Endothelial cell of umbilical vein (primary cell): ENCODE measurements at regions not wholly inside any gene's neighbourhood (a gene's known extent, or its start where the extent isn't known, plus 50 kb on each side); places are given as distances from the start of the nearest gene placed in this dataset.

Experiments used
- BruUV-seq: library from RNA; stranded (reverse); fragments of 400-500 nt; replicated peaks from 2 replicates; lab custom pipeline; 2021; lab: Mats Ljungman, UMichigan
- CTCF ChIA-PET: fragments of 300-600, 350-600 bp; sonication (Branson Sonifier 250); formaldehyde crosslinking; loops from one replicate; lab custom pipeline; 2021; ENCODE audit warnings: antibody characterized with exemption, inconsistent platforms; lab: Charles Lee
- POLR2A ChIA-PET: fragments of 300-600, 350-600 bp; sonication (Branson Sonifier 250); formaldehyde crosslinking; loops from one replicate; lab custom pipeline; 2021; ENCODE audit warnings: antibody characterized with exemption, inconsistent platforms; lab: Charles Lee
- DNase-seq: peaks from one replicate; pipeline ENCODE4 v3.0.0-alpha.2; 2011; ENCODE audit warnings: low read depth, low spot score
- FAIRE-seq: peaks from 2 replicates; lab custom pipeline; 2011; peaks lifted over from hg19 to GRCh38; lab: Jason Lieb, UNC
- H2AFZ ChIP-seq: 2 replicates; pipeline ENCODE4 v1.6.0; 2012; ENCODE audit warnings: low read depth, low read length, control low read depth, inconsistent platforms
- H3K27ac ChIP-seq: 2 replicates; pipeline ENCODE4 v1.5.1; 2011; ENCODE audit warnings: low read depth, mild to moderate bottlenecking, control low read depth, low read length, moderate library complexity; ENCODE audit not compliant: insufficient read depth
- H3K27me3 ChIP-seq, 2 experiments: 2 replicates each; pipeline versions ENCODE4 v1.6.0 to v1.6.1; 2011; ENCODE audit warnings: low read length in 2 of 2, mixed read lengths in 1 of 2; ENCODE audit not compliant: control insufficient read depth in 2 of 2, insufficient read depth in 2 of 2
- H3K36me3 ChIP-seq, 2 experiments: 2 replicates in 1 of 2; 3 replicates in 1 of 2; pipeline ENCODE4 v1.5.1; 2011; ENCODE audit warnings: low read length in 2 of 2, mild to moderate bottlenecking in 1 of 2, moderate library complexity in 1 of 2; ENCODE audit not compliant: control insufficient read depth in 2 of 2, insufficient read depth in 2 of 2; ENCODE audit errors: extremely low read depth in 1 of 2
- H3K4me1 ChIP-seq: 3 replicates; pipeline ENCODE4 v1.5.1; 2011; ENCODE audit warnings: mild to moderate bottlenecking, low read length; ENCODE audit not compliant: control insufficient read depth, insufficient read depth; ENCODE audit errors: extremely low read depth
- H3K4me2 ChIP-seq: 2 replicates; pipeline ENCODE4 v1.6.1; 2011; ENCODE audit warnings: low read length, control low read depth, mixed read lengths; ENCODE audit not compliant: insufficient read depth
- H3K4me3 ChIP-seq, 3 experiments: fragments of 200-600 bp in 1 of 3; sonication (generic), shearing (Covaris generic) in 1 of 3; replicated peaks in 1 of 3; 2 replicates each; pipeline ENCODE4 v1.5.1; 2011 to 2016; ENCODE audit warnings: control low read depth in 3 of 3, low read length in 3 of 3, mild to moderate bottlenecking in 2 of 3, inconsistent platforms in 1 of 3, low read depth in 1 of 3, moderate library complexity in 1 of 3; ENCODE audit not compliant: insufficient read depth in 1 of 3
- H3K79me2 ChIP-seq: 2 replicates; pipeline ENCODE4 v1.6.0; 2012; ENCODE audit warnings: low read length, inconsistent platforms; ENCODE audit not compliant: control insufficient read depth, insufficient read depth
- H3K9ac ChIP-seq: replicated peaks from 2 replicates; pipeline ENCODE3; 2011; ENCODE audit warnings: low read length, control low read depth; ENCODE audit not compliant: insufficient read depth; ENCODE audit errors: extremely low read depth
- H3K9me1 ChIP-seq: replicated peaks from 3 replicates; pipeline ENCODE4 v1.6.0; 2011; ENCODE audit warnings: mild to moderate bottlenecking, low read length; ENCODE audit not compliant: control insufficient read depth, insufficient read depth; ENCODE audit errors: extremely low read depth
- H3K9me3 ChIP-seq: replicated peaks from 2 replicates; pipeline ENCODE4 v1.5.1; 2012; ENCODE audit warnings: low read length, inconsistent platforms; ENCODE audit not compliant: control insufficient read depth, insufficient read depth
- H4K20me1 ChIP-seq: replicated peaks from 2 replicates; pipeline ENCODE3; 2011; ENCODE audit warnings: mild to moderate bottlenecking, low read length; ENCODE audit not compliant: control insufficient read depth, insufficient read depth; ENCODE audit errors: extremely low read depth
- EZH2 ChIP-seq: IDR thresholded peaks from 2 replicates; pipeline ENCODE4 v1.6.1; 2012; ENCODE audit warnings: borderline replicate concordance, low read depth, mild to moderate bottlenecking, moderate library complexity, low read length, inconsistent platforms; ENCODE audit not compliant: severe bottlenecking
- FOS ChIP-seq: IDR thresholded peaks from 2 replicates; pipeline ENCODE4 v1.6.1; 2011; ENCODE audit warnings: mild to moderate bottlenecking, low read length, moderate library complexity, borderline replicate concordance; ENCODE audit not compliant: insufficient read depth
- GATA2 ChIP-seq: IDR thresholded peaks from 2 replicates; pipeline ENCODE4 v1.7.0; 2011; ENCODE audit warnings: low read depth, mild to moderate bottlenecking, moderate library complexity, mixed read lengths, low read length; ENCODE audit not compliant: insufficient read length, insufficient read depth
- JUN ChIP-seq: IDR thresholded peaks from 2 replicates; pipeline ENCODE4 v1.6.1; 2011; ENCODE audit warnings: borderline replicate concordance, low read depth; ENCODE audit not compliant: insufficient read length, insufficient read depth
- MYC ChIP-seq: IDR thresholded peaks from one replicate; pipeline ENCODE4 v1.6.1; 2011; ENCODE audit warnings: mild to moderate bottlenecking, low read depth, low read length
- POLR2A ChIP-seq: IDR thresholded peaks from 2 replicates; pipeline ENCODE4 v1.6.1; 2012; ENCODE audit warnings: low read depth, mild to moderate bottlenecking, control low read depth, low read length
- POLR2AphosphoS5 ChIP-seq: IDR thresholded peaks from 2 replicates; pipeline ENCODE4 v1.6.1; 2012; ENCODE audit warnings: low read depth, mild to moderate bottlenecking, control low read depth, low read length, moderate library complexity; ENCODE audit not compliant: insufficient read depth
- dilution Hi-C: fragments of 300-500 bp; cut with MboI; formaldehyde crosslinking; loops from one replicate; pipeline ENCODE4 v1.15.0; 2019; ENCODE audit warnings: low sequenced_read_pairs; ENCODE audit not compliant: extremely low pct_ligation_motif_present
- intact Hi-C: fragments of 100-400 bp; cut with micrococcal nuclease; formaldehyde crosslinking; loops from one replicate; pipeline ENCODE4 v1.10.0; 2022
- TF ChIP-seq, protein P1 (sequence below), 2 donors: IDR thresholded peaks; 1 replicate in 1 of 2; 2 replicates in 1 of 2; pipeline ENCODE4 v1.5.1; 2011; ENCODE audit warnings: low read length in 2 of 2, mild to moderate bottlenecking in 2 of 2, moderate library complexity in 2 of 2, control low read depth in 1 of 2, inconsistent platforms in 1 of 2, low read depth in 1 of 2; ENCODE audit not compliant: insufficient read depth in 1 of 2; ENCODE audit errors: extremely low read depth in 1 of 2
- TF ChIP-seq, protein P2 (sequence below): IDR thresholded peaks from 2 replicates; pipeline ENCODE4 v1.6.1; 2011; ENCODE audit not compliant: insufficient read depth, insufficient read length

DNA sequence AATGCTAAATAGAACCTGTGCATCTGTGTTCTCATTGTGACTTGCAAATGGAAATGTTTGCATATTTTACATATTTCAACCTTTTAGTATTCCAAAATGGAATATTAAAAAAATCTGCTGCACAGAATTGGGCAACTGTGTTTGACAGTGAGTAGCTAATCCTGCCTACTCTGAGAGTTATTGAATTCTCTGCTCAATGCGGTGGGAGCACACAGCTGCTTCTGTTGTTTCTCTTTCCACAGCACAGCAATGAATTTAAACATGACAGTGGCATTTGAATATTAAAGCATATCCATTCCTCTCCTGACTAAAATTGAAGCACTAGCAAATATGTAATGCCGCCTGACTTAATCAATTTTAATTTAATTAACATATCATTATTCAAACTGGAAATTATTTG lies 366.6 kb downstream of the GASK1B start:
- dilution Hi-C loops (no loop called here), intact Hi-C loops (no loop called here)
- ChIA-PET CTCF (interaction anchor here (0.9 to 1.0 kb wide), 2 partner anchors 13 to 1331 kb away, joined by 3 read pairs; no protein-coding TSS in a partner anchor), POLR2A (no interaction called here)
- DNase-seq, result no peak
- H2AFZ ChIP-seq, result no peak overlapping the region
- BruUV-seq, result no TSS peak
- no peak for FAIRE-seq
- H3K36me3 ChIP-seq, result no peaks in the 10 kb centered on the region
- no peak overlapping the region for H3K9ac ChIP-seq
- no peak for TF ChIP-seq FOS
- no peak for TF ChIP-seq JUN
- TF ChIP-seq GATA2, result no peak
- no peak for TF ChIP-seq MYC
- TF ChIP-seq, protein P1, sequence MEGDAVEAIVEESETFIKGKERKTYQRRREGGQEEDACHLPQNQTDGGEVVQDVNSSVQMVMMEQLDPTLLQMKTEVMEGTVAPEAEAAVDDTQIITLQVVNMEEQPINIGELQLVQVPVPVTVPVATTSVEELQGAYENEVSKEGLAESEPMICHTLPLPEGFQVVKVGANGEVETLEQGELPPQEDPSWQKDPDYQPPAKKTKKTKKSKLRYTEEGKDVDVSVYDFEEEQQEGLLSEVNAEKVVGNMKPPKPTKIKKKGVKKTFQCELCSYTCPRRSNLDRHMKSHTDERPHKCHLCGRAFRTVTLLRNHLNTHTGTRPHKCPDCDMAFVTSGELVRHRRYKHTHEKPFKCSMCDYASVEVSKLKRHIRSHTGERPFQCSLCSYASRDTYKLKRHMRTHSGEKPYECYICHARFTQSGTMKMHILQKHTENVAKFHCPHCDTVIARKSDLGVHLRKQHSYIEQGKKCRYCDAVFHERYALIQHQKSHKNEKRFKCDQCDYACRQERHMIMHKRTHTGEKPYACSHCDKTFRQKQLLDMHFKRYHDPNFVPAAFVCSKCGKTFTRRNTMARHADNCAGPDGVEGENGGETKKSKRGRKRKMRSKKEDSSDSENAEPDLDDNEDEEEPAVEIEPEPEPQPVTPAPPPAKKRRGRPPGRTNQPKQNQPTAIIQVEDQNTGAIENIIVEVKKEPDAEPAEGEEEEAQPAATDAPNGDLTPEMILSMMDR (IDR thresholded peaks at IDR 0.05; ENCODE audit: extremely low read depth in 1 of 2, insufficient read depth in 1 of 2, low read depth in 1 of 2, low read length in 2 of 2), result no peak
- no peak for TF ChIP-seq POLR2AphosphoS5
- TF ChIP-seq, protein P2, sequence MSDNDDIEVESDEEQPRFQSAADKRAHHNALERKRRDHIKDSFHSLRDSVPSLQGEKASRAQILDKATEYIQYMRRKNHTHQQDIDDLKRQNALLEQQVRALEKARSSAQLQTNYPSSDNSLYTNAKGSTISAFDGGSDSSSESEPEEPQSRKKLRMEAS, result no peak
- no peak for TF ChIP-seq POLR2A
- no peak for TF ChIP-seq EZH2
- H4K20me1 ChIP-seq, result no peaks in the 10 kb centered on the region
- H3K9me3 ChIP-seq, result no peaks in the 10 kb centered on the region
- no peaks in the 10 kb centered on the region for H3K9me1 ChIP-seq
- no peak overlapping the region for H3K27ac ChIP-seq
- H3K4me3 ChIP-seq, result no peak overlapping the region
- H3K27me3 ChIP-seq, result no peaks in the 10 kb centered on the region
- no peaks in the 10 kb centered on the region for H3K79me2 ChIP-seq
- H3K4me2 ChIP-seq, result no peak overlapping the region
- H3K4me1 ChIP-seq, result peaks cover 5% of the 10 kb centered on the region
